ENCODE measurements at regions not wholly inside any gene's neighbourhood (a gene's known extent, or its start where the extent isn't known, plus 50 kb on each side); places are given as distances from the start of the nearest gene placed in this dataset.

DNA sequence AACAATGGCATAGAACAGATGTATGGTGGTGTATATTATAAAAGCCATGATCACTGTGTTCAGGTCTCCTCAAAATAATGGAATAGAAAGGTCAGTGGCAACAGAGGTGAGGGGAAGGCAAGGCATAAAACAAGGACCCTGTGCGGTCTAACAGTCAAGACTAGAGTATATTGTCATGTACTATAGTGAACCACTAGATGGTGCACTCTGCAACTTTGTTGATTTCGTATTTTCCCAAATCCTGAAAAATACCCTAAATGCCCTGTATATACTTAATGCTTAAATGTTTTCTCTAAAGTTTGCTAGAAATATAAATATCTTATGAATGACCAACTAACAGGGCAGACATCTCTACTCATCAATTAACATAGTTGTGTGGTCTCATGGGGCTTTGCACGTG lies 453.0 kb downstream of the PCDH11X start:
- TF ChIP-seq POLR2A (IDR thresholded peaks at IDR 0.05), result no peak
- TF ChIP-seq, protein P1, sequence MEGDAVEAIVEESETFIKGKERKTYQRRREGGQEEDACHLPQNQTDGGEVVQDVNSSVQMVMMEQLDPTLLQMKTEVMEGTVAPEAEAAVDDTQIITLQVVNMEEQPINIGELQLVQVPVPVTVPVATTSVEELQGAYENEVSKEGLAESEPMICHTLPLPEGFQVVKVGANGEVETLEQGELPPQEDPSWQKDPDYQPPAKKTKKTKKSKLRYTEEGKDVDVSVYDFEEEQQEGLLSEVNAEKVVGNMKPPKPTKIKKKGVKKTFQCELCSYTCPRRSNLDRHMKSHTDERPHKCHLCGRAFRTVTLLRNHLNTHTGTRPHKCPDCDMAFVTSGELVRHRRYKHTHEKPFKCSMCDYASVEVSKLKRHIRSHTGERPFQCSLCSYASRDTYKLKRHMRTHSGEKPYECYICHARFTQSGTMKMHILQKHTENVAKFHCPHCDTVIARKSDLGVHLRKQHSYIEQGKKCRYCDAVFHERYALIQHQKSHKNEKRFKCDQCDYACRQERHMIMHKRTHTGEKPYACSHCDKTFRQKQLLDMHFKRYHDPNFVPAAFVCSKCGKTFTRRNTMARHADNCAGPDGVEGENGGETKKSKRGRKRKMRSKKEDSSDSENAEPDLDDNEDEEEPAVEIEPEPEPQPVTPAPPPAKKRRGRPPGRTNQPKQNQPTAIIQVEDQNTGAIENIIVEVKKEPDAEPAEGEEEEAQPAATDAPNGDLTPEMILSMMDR (IDR thresholded peaks at IDR 0.05), result peak in 3 of 6 experiments; percentile 13 to 27 (median 24)
